Femur (tissue), 1 donor: ENCODE measurements at regions not wholly inside any gene's neighbourhood (a gene's known extent, or its start where the extent isn't known, plus 50 kb on each side); places are given as distances from the start of the nearest gene placed in this dataset.

Source experiments
- DNase-seq: peaks from one replicate; pipeline ENCODE4 v3.0.0-alpha.2; 2017

GRCh38 chr4:134309715-134310114 lies 108.1 kb upstream of the PABPC4L start:
- DNase-seq: no peak

DNA sequence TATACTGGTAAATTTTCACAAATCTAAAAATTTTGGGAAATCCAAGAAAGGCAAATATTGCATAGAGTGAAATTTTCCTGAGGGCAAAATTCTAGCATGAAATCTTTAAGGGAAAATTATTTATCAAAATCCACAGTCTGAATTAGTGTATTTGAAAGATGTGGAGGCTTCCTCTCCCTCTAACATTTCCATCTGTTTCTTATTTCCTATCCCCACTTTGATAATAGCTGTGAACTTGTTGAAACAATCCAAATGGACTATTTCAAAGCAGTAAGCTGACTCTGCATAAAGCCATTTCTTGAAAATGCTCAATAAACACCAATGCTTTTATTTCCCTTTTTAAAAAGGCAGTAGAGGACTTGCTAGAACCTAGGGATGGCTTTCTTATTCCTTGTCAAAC lies 107.3 kb upstream of the PABPC4L start:
- no peak for DNase-seq

DNA sequence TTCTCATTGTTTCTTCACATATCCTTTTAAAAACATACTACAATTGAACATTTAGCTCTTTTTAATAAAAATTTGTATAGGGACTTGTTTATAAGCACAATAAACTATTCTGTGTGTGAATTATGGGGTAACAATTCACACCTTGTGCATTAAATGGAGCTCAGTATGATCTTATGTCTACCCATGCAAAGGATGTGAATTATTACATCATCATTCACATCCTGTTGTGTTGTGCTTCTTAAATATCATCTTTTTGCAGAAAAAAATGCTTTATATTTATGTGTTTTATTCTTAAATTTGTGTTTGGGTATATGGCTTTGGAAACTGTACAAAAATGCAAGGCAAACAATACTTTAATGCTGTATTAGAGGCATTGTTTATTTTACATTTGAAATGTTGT lies 96.7 kb upstream of the PABPC4L start:
- DNase-seq: no peak

- DNase-seq: no peak
These were observed 96.2 kb upstream of the PABPC4L start for GRCh38 chr4:134297765-134298164.

DNA sequence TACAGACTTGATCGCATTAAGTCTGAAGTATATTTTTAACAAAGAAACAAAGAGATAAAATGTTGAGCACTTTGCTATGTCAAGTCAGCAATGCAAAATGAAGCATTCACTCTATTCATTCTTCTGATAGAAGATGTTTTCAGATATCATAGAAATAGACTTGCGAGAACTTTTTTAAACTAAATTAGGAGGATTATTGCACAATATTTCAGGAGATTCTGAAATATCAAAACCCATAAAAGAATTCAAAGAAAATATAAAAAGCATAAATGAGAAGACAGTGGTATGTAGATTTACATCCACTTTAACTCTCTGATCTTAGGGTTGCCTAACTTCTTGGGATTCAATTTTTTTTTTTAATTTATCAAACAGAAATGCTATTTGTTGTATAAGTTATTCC lies 81.1 kb upstream of the PABPC4L start:
- no peak for DNase-seq

GRCh38 chr4:134278675-134279074 lies 77.1 kb upstream of the PABPC4L start:
- no peak for DNase-seq

GRCh38 chr4:134276476-134276875 lies 74.9 kb upstream of the PABPC4L start:
- DNase-seq: no peak

DNA sequence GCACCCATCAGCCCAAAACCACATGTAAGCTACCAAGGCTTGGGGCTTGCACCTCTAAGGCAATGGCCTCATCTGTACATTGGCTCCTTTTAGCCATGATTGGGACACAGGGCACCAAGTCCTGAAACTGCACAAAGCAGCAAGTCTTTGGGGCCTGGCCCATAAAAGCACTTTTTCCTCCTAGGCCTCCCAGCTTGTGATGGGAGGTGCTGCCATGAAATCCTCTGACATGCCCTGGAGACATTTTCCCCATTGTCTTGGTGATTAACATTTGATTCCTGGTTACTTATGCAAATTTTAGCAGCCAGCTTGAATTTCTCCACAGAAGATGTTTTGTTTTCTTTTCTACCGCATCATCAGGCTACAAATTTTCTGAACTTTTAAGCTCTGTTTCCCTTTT lies 58.5 kb upstream of the PABPC4L start:
- DNase-seq: no peak
